Kidney (tissue), 13 donors: ENCODE measurements at regions not wholly inside any gene's neighbourhood (a gene's known extent, or its start where the extent isn't known, plus 50 kb on each side); places are given as distances from the start of the nearest gene placed in this dataset.
"Not testable (repeated sequence)": the region's sequence is repeated elsewhere in the genome, so short reads cannot be mapped to it uniquely, and the experiment has no call there.

Experiments used
- DNase-seq, 5 donors: peaks; one replicate each; pipeline ENCODE4 v3.0.0-alpha.2; 2013 to 2020
- FAIRE-seq: peaks from 2 replicates; lab custom pipeline; 2012; peaks lifted over from hg19 to GRCh38; lab: Jason Lieb, UNC
- H3K27ac ChIP-seq, 2 donors: one replicate each; pipeline ENCODE4 v1.7.0; 2013; ENCODE audit warnings: low read depth in 2 of 2, low read length in 2 of 2, inconsistent platforms in 1 of 2
- H3K27me3 ChIP-seq: one replicate; pipeline ENCODE4 v1.7.1; 2013; ENCODE audit warnings: low read length, inconsistent platforms; ENCODE audit not compliant: control insufficient read depth, insufficient read depth
- H3K36me3 ChIP-seq, 3 donors: one replicate each; pipeline versions ENCODE4 v1.7.0 to v1.7.1; 2013; ENCODE audit warnings: low read length in 3 of 3, control low read depth in 1 of 3, inconsistent platforms in 1 of 3; ENCODE audit not compliant: insufficient read depth in 3 of 3, control insufficient read depth in 2 of 3
- H3K4me1 ChIP-seq, 3 donors: one replicate each; pipeline versions ENCODE4 v1.7.0 to v1.7.1; 2013; ENCODE audit warnings: low read length in 3 of 3, inconsistent platforms in 1 of 3, low read depth in 1 of 3; ENCODE audit not compliant: control insufficient read depth in 2 of 3, insufficient read depth in 2 of 3
- H3K4me3 ChIP-seq, 3 donors: one replicate each; pipeline versions ENCODE4 v1.7.0 to v1.8.1; 2013; ENCODE audit warnings: low read length in 3 of 3, control low read depth in 1 of 3, inconsistent platforms in 1 of 3
- H3K9ac ChIP-seq, 3 donors: one replicate each; pipeline versions ENCODE4 v1.7.0 to v1.7.1; 2013; ENCODE audit warnings: low read length in 3 of 3, control low read depth in 1 of 3, inconsistent platforms in 1 of 3
- H3K9me3 ChIP-seq, 3 donors: one replicate each; pipeline versions ENCODE4 v1.7.0 to v1.7.1; 2013; ENCODE audit warnings: low read length in 3 of 3, control low read depth in 1 of 3, inconsistent platforms in 1 of 3; ENCODE audit not compliant: control insufficient read depth in 2 of 3, insufficient read depth in 1 of 3
- CTCF ChIP-seq: IDR thresholded peaks from 3 replicates; pipeline ENCODE4 v1.5.1; 2012; ENCODE audit warnings: mild to moderate bottlenecking, moderate library complexity, borderline replicate concordance; ENCODE audit not compliant: insufficient read depth; ENCODE audit errors: extremely low read depth
- intact Hi-C: fragments of 100-400 bp; cut with DNase I; formaldehyde crosslinking; loops from one replicate; pipeline ENCODE4 v1.11.1; 2022
- donor health status: control.
- donor health status: control.
- donor health status: control.
- donor health status: control.
- donor health status: control.
- donor health status: DM: yes; HTN: yes; CAD: no.
- donor health status: Normal renal cell carcinoma (clear cell type).

GRCh38 chr2:22134421-22134820 lies 1010.7 kb downstream of the TDRD15 start:
- H3K4me1 ChIP-seq: no peaks in the 10 kb centered on the region
- DNase-seq (no peak), FAIRE-seq (no peak)

GRCh38 chr2:22136446-22136845 lies 1012.7 kb downstream of the TDRD15 start:
- H3K9ac ChIP-seq: no peak overlapping the region
- no peaks in the 10 kb centered on the region for H3K4me1 ChIP-seq
- no peak overlapping the region for H3K27ac ChIP-seq
- FAIRE-seq (no peak), DNase-seq (no peak)
- no peak overlapping the region for H3K4me3 ChIP-seq
- no peak for TF ChIP-seq CTCF
- H3K27me3 ChIP-seq: no peaks in the 10 kb centered on the region
- no peaks in the 10 kb centered on the region for H3K36me3 ChIP-seq
- H3K9me3 ChIP-seq: no peaks in the 10 kb centered on the region
- intact Hi-C loops: no loop called here

More at GRCh38 chr2:22134421-22134820, 1010.7 kb downstream of the TDRD15 start:
- intact Hi-C loops: no loop called here
- Histone ChIP-seq H3K9ac (no peak overlapping the region), H3K27me3 (no peaks in the 10 kb centered on the region), H3K9me3 (no peaks in the 10 kb centered on the region), H3K27ac (no peak overlapping the region), H3K4me3 (no peak overlapping the region), H3K36me3 (no peaks in the 10 kb centered on the region)
- no peak for TF ChIP-seq CTCF

- Histone ChIP-seq H3K27me3 (no peaks in the 10 kb centered on the region), H3K9me3 (no peaks in the 10 kb centered on the region), H3K4me3 (no peak overlapping the region), H3K36me3 (no peaks in the 10 kb centered on the region), H3K9ac (no peak overlapping the region), H3K27ac (no peak overlapping the region), H3K4me1 (no peaks in the 10 kb centered on the region)
- intact Hi-C loops: no loop called here
- DNase-seq (no peak), FAIRE-seq (no peak)
- TF ChIP-seq CTCF: no peak
Measured at GRCh38 chr2:22143840-22144239, 1020.1 kb downstream of the TDRD15 start.

GRCh38 chr2:22153931-22154613 lies 1030.3 kb downstream of the TDRD15 start:
- H3K9me3 ChIP-seq: no peaks in the 10 kb centered on the region
- H3K27ac ChIP-seq: no peak overlapping the region
- no peak for FAIRE-seq
- H3K27me3 ChIP-seq: no peaks in the 10 kb centered on the region
- H3K9ac ChIP-seq: no peak overlapping the region
- intact Hi-C loops: no loop called here
- no peak overlapping the region for H3K4me3 ChIP-seq
- TF ChIP-seq CTCF: no peak
- no peaks in the 10 kb centered on the region for H3K4me1 ChIP-seq
- H3K36me3 ChIP-seq: no peaks in the 10 kb centered on the region
- no peak for DNase-seq

- DNase-seq, H3K36me3 ChIP-seq, intact Hi-C loops, H3K9ac ChIP-seq, H3K27me3 ChIP-seq, H3K4me1 ChIP-seq, H3K4me3 ChIP-seq, FAIRE-seq, H3K27ac ChIP-seq, H3K9me3 ChIP-seq: not testable (repeated sequence)
Measured at GRCh38 chr2:22156661-22157060, 1032.9 kb downstream of the TDRD15 start.
